IPS-NIHi7 (cell line): ENCODE measurements at regions not wholly inside any gene's neighbourhood (a gene's known extent, or its start where the extent isn't known, plus 50 kb on each side); places are given as distances from the start of the nearest gene placed in this dataset.
A peak's percentile ranks its signal among the peaks of the same experiment; 100 is the strongest.

ENCODE experiments used
- DNase-seq: peaks from one replicate; pipeline ENCODE4 v3.0.0; 2012; ENCODE audit warnings: mixed read lengths; ENCODE audit errors: extremely low spot score

- no peak for DNase-seq
These were observed 141.6 kb downstream of the SNX19 start for GRCh38 chr11:130774703-130775102.

- DNase-seq = no peak
These were observed 140.8 kb downstream of the SNX19 start for GRCh38 chr11:130775306-130776060.

GRCh38 chr11:130776061-130776419 lies 140.2 kb downstream of the SNX19 start:
- DNase-seq = no peak

GRCh38 chr11:130778026-130778425 lies 138.3 kb downstream of the SNX19 start:
- DNase-seq = no peak

- no peak for DNase-seq
These were observed 137.6 kb downstream of the SNX19 start for GRCh38 chr11:130778705-130779104.

- DNase-seq = no peak
These were observed 137.0 kb downstream of the SNX19 start for GRCh38 chr11:130779267-130779666.

GRCh38 chr11:130779943-130780342 lies 136.3 kb downstream of the SNX19 start:
- no peak for DNase-seq

GRCh38 chr11:130780437-130780836 lies 135.8 kb downstream of the SNX19 start:
- no peak for DNase-seq

- DNase-seq = no peak
These were observed 134.3 kb downstream of the SNX19 start for GRCh38 chr11:130781931-130782330.

GRCh38 chr11:130782361-130783222 lies 133.7 kb downstream of the SNX19 start:
- DNase-seq = peak; percentile 31

GRCh38 chr11:130783323-130783722 lies 133.0 kb downstream of the SNX19 start:
- no peak for DNase-seq

GRCh38 chr11:130785380-130786116 lies 130.7 kb downstream of the SNX19 start:
- DNase-seq = no peak

GRCh38 chr11:130786586-130786985 lies 129.7 kb downstream of the SNX19 start:
- no peak for DNase-seq

- DNase-seq = no peak
These were observed 129.1 kb downstream of the SNX19 start for GRCh38 chr11:130787092-130787616.

GRCh38 chr11:130787973-130788570 lies 128.2 kb downstream of the SNX19 start:
- no peak for DNase-seq

GRCh38 chr11:130789056-130789640 lies 127.1 kb downstream of the SNX19 start:
- no peak for DNase-seq

GRCh38 chr11:130790689-130791088 lies 125.6 kb downstream of the SNX19 start:
- no peak for DNase-seq

GRCh38 chr11:130792772-130793171 lies 123.5 kb downstream of the SNX19 start:
- DNase-seq = no peak

GRCh38 chr11:130796828-130797227 lies 119.5 kb downstream of the SNX19 start:
- no peak for DNase-seq

- DNase-seq = no peak
These were observed 118.0 kb downstream of the SNX19 start for GRCh38 chr11:130798280-130798679.

GRCh38 chr11:130798801-130799200 lies 117.5 kb downstream of the SNX19 start:
- DNase-seq = no peak
